ENCODE measurements at regions not wholly inside any gene's neighbourhood (a gene's known extent, or its start where the extent isn't known, plus 50 kb on each side); places are given as distances from the start of the nearest gene placed in this dataset.

GRCh38 chr9:87128844-87129493 lies 181.7 kb upstream of the GAS1 start:
- TF ChIP-seq CTCF (conservative IDR thresholded peaks at IDR 0.05; ENCODE audit: low read depth, low read length), result no peak
- H3K4me3 ChIP-seq (ENCODE audit: low read length), result no peak overlapping the region
- DNase-seq (ENCODE audit: low read depth), result no peak

- no peak for DNase-seq (ENCODE audit: low read depth)
- no peak for TF ChIP-seq CTCF (conservative IDR thresholded peaks at IDR 0.05; ENCODE audit: low read depth, low read length)
- H3K4me3 ChIP-seq (ENCODE audit: low read length), result no peak overlapping the region
These were observed 187.8 kb upstream of the GAS1 start for GRCh38 chr9:87135074-87135473.

- no peak for DNase-seq (ENCODE audit: low read depth)
- H3K4me3 ChIP-seq (ENCODE audit: low read length), result no peak overlapping the region
- no peak for TF ChIP-seq CTCF (conservative IDR thresholded peaks at IDR 0.05; ENCODE audit: low read depth, low read length)
These were observed 190.4 kb upstream of the GAS1 start for GRCh38 chr9:87137718-87138117.

- no peak for TF ChIP-seq CTCF (conservative IDR thresholded peaks at IDR 0.05; ENCODE audit: low read depth, low read length)
- no peak overlapping the region for H3K4me3 ChIP-seq (ENCODE audit: low read length)
- no peak for DNase-seq (ENCODE audit: low read depth)
These were observed 191.1 kb upstream of the GAS1 start for GRCh38 chr9:87138128-87139040.

- H3K4me3 ChIP-seq (ENCODE audit: low read length), result no peak overlapping the region
- TF ChIP-seq CTCF (conservative IDR thresholded peaks at IDR 0.05; ENCODE audit: low read depth, low read length), result no peak
- no peak for DNase-seq (ENCODE audit: low read depth)
These were observed 191.9 kb upstream of the GAS1 start for GRCh38 chr9:87139099-87139730.

- H3K4me3 ChIP-seq (ENCODE audit: low read length), result no peak overlapping the region
- no peak for TF ChIP-seq CTCF (conservative IDR thresholded peaks at IDR 0.05; ENCODE audit: low read depth, low read length)
- DNase-seq (ENCODE audit: low read depth), result no peak
These were observed 192.8 kb upstream of the GAS1 start for GRCh38 chr9:87140142-87140541.

All from retinal pigment epithelial cell (primary cell).